NT2/D1 (cell line): ENCODE measurements at regions not wholly inside any gene's neighbourhood (a gene's known extent, or its start where the extent isn't known, plus 50 kb on each side); places are given as distances from the start of the nearest gene placed in this dataset.

ENCODE experiments used
- DNase-seq: peaks from one replicate; pipeline ENCODE4 v3.0.0-alpha.2; 2011; ENCODE audit warnings: low read depth, low spot score
- H3K27me3 ChIP-seq: 2 replicates; pipeline ENCODE4 v1.6.0; 2011; ENCODE audit warnings: mild to moderate bottlenecking; ENCODE audit not compliant: insufficient read length, insufficient read depth
- H3K36me3 ChIP-seq: 2 replicates; pipeline ENCODE4 v1.6.1; 2011; ENCODE audit warnings: mild to moderate bottlenecking, low read length, mixed read lengths; ENCODE audit not compliant: insufficient read depth, insufficient read length
- H3K4me1 ChIP-seq: 2 replicates; pipeline ENCODE4 v1.5.1; 2011; ENCODE audit not compliant: insufficient read depth, insufficient read length
- H3K4me3 ChIP-seq: 2 replicates; pipeline ENCODE4 v1.5.1; 2011; ENCODE audit warnings: low read depth; ENCODE audit not compliant: insufficient read length
- H3K9ac ChIP-seq: 2 replicates; pipeline ENCODE4 v1.6.0; 2011; ENCODE audit warnings: low read depth; ENCODE audit not compliant: insufficient read length
- H3K9me3 ChIP-seq: 2 replicates; pipeline ENCODE4 v1.5.1; 2011; ENCODE audit warnings: mild to moderate bottlenecking, low read length; ENCODE audit not compliant: insufficient read depth
- SUZ12 ChIP-seq: IDR thresholded peaks from 2 replicates; pipeline ENCODE4 v1.6.1; 2011; ENCODE audit not compliant: insufficient read length, insufficient read depth; ENCODE audit errors: extremely low read depth
- YY1 ChIP-seq: IDR thresholded peaks from 2 replicates; pipeline ENCODE4 v1.6.1; 2011; ENCODE audit not compliant: insufficient read length, insufficient read depth
- ZNF274 ChIP-seq: IDR thresholded peaks from 2 replicates; pipeline ENCODE4 v1.6.1; 2011; ENCODE audit warnings: mild to moderate bottlenecking, low read depth, low read length

- no peak overlapping the region for H3K4me3 ChIP-seq
- H3K9me3 ChIP-seq, result no peaks in the 10 kb centered on the region
- H3K4me1 ChIP-seq, result no peaks in the 10 kb centered on the region
- TF ChIP-seq SUZ12 (no peak), ZNF274 (no peak), YY1 (no peak)
- H3K36me3 ChIP-seq, result no peaks in the 10 kb centered on the region
- H3K27me3 ChIP-seq, result no peaks in the 10 kb centered on the region
- H3K9ac ChIP-seq, result no peak overlapping the region
- DNase-seq, result no peak
These were observed 197.0 kb downstream of the CCER1 start for GRCh38 chr12:90757957-90758356.

- Histone ChIP-seq H3K36me3 (no peaks in the 10 kb centered on the region), H3K4me1 (no peaks in the 10 kb centered on the region), H3K27me3 (no peaks in the 10 kb centered on the region), H3K9ac (no peak overlapping the region), H3K4me3 (no peak overlapping the region), H3K9me3 (peaks cover 7% of the 10 kb centered on the region; the same call in 1 of the 2 replicates)
- DNase-seq, result no peak
- no peak for TF ChIP-seq SUZ12
- no peak for TF ChIP-seq ZNF274
- no peak for TF ChIP-seq YY1
These were observed 209.8 kb downstream of the CCER1 start for GRCh38 chr12:90745211-90745610.

- Histone ChIP-seq H3K9me3 (peaks cover 5% of the 10 kb centered on the region; the same call in 1 of the 2 replicates), H3K9ac (no peak overlapping the region), H3K27me3 (no peaks in the 10 kb centered on the region), H3K4me1 (no peaks in the 10 kb centered on the region), H3K36me3 (no peaks in the 10 kb centered on the region), H3K4me3 (no peak overlapping the region)
- no peak for TF ChIP-seq YY1
- TF ChIP-seq ZNF274, result no peak
- no peak for TF ChIP-seq SUZ12
- no peak for DNase-seq
These were observed 213.4 kb downstream of the CCER1 start for GRCh38 chr12:90741611-90742010.

GRCh38 chr12:90729736-90730135 lies 225.2 kb downstream of the CCER1 start:
- Histone ChIP-seq H3K36me3 (no peaks in the 10 kb centered on the region), H3K4me1 (no peaks in the 10 kb centered on the region), H3K9me3 (no peaks in the 10 kb centered on the region), H3K9ac (no peak overlapping the region), H3K27me3 (no peaks in the 10 kb centered on the region), H3K4me3 (no peak overlapping the region)
- TF ChIP-seq SUZ12 (no peak), ZNF274 (no peak), YY1 (no peak)
- no peak for DNase-seq

- TF ChIP-seq SUZ12 (no peak), ZNF274 (no peak), YY1 (no peak)
- H3K4me3 ChIP-seq, result no peak overlapping the region
- H3K9me3 ChIP-seq, result no peaks in the 10 kb centered on the region
- no peak for DNase-seq
- H3K4me1 ChIP-seq, result no peaks in the 10 kb centered on the region
- no peaks in the 10 kb centered on the region for H3K36me3 ChIP-seq
- no peaks in the 10 kb centered on the region for H3K27me3 ChIP-seq
- H3K9ac ChIP-seq, result no peak overlapping the region
These were observed 242.3 kb downstream of the CCER1 start for GRCh38 chr12:90712671-90713070.

GRCh38 chr12:90710711-90711110 lies 244.3 kb downstream of the CCER1 start:
- Histone ChIP-seq H3K4me3 (no peak overlapping the region), H3K9me3 (no peaks in the 10 kb centered on the region), H3K9ac (no peak overlapping the region), H3K36me3 (no peaks in the 10 kb centered on the region), H3K27me3 (no peaks in the 10 kb centered on the region), H3K4me1 (no peaks in the 10 kb centered on the region)
- TF ChIP-seq SUZ12 (no peak), ZNF274 (no peak), YY1 (no peak)
- DNase-seq, result no peak

GRCh38 chr12:90706036-90706435 lies 248.9 kb downstream of the CCER1 start:
- Histone ChIP-seq H3K9me3 (no peaks in the 10 kb centered on the region), H3K4me3 (no peak overlapping the region), H3K4me1 (no peaks in the 10 kb centered on the region), H3K27me3 (no peaks in the 10 kb centered on the region), H3K36me3 (no peaks in the 10 kb centered on the region), H3K9ac (no peak overlapping the region)
- DNase-seq, result no peak
- TF ChIP-seq ZNF274, result no peak
- no peak for TF ChIP-seq YY1
- no peak for TF ChIP-seq SUZ12
